ENCODE measurements at regions not wholly inside any gene's neighbourhood (a gene's known extent, or its start where the extent isn't known, plus 50 kb on each side); places are given as distances from the start of the nearest gene placed in this dataset.
A peak's percentile ranks its signal among the peaks of the same experiment; 100 is the strongest.

GRCh38 chr3:99505646-99506269 lies 132.6 kb upstream of the COL8A1 start (continued):
- TF ChIP-seq, protein P1, sequence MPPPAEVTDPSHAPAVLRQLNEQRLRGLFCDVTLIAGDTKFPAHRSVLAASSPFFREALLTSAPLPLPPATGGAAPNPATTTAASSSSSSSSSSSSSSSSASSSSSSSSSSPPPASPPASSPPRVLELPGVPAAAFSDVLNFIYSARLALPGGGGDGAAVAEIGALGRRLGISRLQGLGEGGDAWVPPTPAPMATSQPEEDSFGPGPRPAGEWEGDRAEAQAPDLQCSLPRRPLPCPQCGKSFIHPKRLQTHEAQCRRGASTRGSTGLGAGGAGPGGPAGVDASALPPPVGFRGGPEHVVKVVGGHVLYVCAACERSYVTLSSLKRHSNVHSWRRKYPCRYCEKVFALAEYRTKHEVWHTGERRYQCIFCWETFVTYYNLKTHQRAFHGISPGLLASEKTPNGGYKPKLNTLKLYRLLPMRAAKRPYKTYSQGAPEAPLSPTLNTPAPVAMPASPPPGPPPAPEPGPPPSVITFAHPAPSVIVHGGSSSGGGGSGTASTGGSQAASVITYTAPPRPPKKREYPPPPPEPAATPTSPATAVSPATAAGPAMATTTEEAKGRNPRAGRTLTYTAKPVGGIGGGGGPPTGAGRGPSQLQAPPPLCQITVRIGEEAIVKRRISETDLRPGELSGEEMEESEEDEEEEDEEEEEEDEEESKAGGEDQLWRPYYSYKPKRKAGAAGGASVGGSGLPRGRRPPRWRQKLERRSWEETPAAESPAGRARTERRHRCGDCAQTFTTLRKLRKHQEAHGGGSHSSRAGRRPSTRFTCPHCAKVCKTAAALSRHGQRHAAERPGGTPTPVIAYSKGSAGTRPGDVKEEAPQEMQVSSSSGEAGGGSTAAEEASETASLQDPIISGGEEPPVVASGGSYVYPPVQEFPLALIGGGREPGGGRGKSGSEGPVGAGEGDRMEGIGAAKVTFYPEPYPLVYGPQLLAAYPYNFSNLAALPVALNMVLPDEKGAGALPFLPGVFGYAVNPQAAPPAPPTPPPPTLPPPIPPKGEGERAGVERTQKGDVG (CRISPR knock-in tag; IDR thresholded peaks at IDR 0.05), result no peak
- TF ChIP-seq CBX3 (IDR thresholded peaks at IDR 0.05; ENCODE audit: borderline replicate concordance, low read depth), result no peak
- TF ChIP-seq, protein P2, sequence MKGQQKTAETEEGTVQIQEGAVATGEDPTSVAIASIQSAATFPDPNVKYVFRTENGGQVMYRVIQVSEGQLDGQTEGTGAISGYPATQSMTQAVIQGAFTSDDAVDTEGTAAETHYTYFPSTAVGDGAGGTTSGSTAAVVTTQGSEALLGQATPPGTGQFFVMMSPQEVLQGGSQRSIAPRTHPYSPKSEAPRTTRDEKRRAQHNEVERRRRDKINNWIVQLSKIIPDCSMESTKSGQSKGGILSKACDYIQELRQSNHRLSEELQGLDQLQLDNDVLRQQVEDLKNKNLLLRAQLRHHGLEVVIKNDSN (IDR thresholded peaks at IDR 0.05; ENCODE audit: borderline replicate concordance, extremely low read length, insufficient read depth, low read depth, low read length), result no peak
- no peak for TF ChIP-seq ESRRA (IDR thresholded peaks at IDR 0.05; ENCODE audit: low read length)
- TF ChIP-seq, protein P3, sequence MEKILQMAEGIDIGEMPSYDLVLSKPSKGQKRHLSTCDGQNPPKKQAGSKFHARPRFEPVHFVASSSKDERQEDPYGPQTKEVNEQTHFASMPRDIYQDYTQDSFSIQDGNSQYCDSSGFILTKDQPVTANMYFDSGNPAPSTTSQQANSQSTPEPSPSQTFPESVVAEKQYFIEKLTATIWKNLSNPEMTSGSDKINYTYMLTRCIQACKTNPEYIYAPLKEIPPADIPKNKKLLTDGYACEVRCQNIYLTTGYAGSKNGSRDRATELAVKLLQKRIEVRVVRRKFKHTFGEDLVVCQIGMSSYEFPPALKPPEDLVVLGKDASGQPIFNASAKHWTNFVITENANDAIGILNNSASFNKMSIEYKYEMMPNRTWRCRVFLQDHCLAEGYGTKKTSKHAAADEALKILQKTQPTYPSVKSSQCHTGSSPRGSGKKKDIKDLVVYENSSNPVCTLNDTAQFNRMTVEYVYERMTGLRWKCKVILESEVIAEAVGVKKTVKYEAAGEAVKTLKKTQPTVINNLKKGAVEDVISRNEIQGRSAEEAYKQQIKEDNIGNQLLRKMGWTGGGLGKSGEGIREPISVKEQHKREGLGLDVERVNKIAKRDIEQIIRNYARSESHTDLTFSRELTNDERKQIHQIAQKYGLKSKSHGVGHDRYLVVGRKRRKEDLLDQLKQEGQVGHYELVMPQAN (conservative IDR thresholded peaks at IDR 0.05), result no peak
- no peak for TF ChIP-seq RB1 (IDR thresholded peaks at IDR 0.05; ENCODE audit: borderline replicate concordance)
- TF ChIP-seq RAD21 (IDR thresholded peaks at IDR 0.05; ENCODE audit: insufficient read depth, low read depth, low read length), result peak; percentile 22; the same call in 1 of the 2 replicates
- TF ChIP-seq, protein P4, sequence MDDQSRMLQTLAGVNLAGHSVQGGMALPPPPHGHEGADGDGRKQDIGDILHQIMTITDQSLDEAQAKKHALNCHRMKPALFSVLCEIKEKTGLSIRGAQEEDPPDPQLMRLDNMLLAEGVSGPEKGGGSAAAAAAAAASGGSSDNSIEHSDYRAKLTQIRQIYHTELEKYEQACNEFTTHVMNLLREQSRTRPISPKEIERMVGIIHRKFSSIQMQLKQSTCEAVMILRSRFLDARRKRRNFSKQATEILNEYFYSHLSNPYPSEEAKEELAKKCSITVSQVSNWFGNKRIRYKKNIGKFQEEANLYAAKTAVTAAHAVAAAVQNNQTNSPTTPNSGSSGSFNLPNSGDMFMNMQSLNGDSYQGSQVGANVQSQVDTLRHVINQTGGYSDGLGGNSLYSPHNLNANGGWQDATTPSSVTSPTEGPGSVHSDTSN (IDR thresholded peaks at IDR 0.05; ENCODE audit: insufficient replicate concordance, low read depth, low read length), result no peak
- TF ChIP-seq CBFB (IDR thresholded peaks at IDR 0.05; ENCODE audit: low read depth), result 0 out of 2 replicates have a peak, but pooled peaks have one; percentile 31
- TF ChIP-seq BACH1 (IDR thresholded peaks at IDR 0.05; ENCODE audit: borderline replicate concordance), result peak; percentile 90; the same call in 1 of the 2 replicates
- TF ChIP-seq SP1 (IDR thresholded peaks at IDR 0.05; ENCODE audit: low read depth, low read length), result peak; percentile 28
- TF ChIP-seq BCLAF1 (IDR thresholded peaks at IDR 0.05), result no peak
- no peak for TF ChIP-seq HDAC2 (IDR thresholded peaks at IDR 0.05)
- TF ChIP-seq CBX5 (IDR thresholded peaks at IDR 0.05; ENCODE audit: low read depth), result peak; percentile 79; the same call in 1 of the 2 replicates
- TF ChIP-seq ZSCAN29 (IDR thresholded peaks at IDR 0.05), result no peak
- TF ChIP-seq ASH2L (IDR thresholded peaks at IDR 0.05; ENCODE audit: borderline replicate concordance, low read depth), result peak; percentile 90; the same call in 1 of the 2 replicates
